Spleen (tissue), 7 donors: ENCODE measurements at regions not wholly inside any gene's neighbourhood (a gene's known extent, or its start where the extent isn't known, plus 50 kb on each side); places are given as distances from the start of the nearest gene placed in this dataset.
"Not testable (repeated sequence)": the region's sequence is repeated elsewhere in the genome, so short reads cannot be mapped to it uniquely, and the experiment has no call there.

Experiments used
- POLR2A ChIP-seq, 3 donors: fragments of 450-650 bp; IDR thresholded peaks; one replicate each; pipeline ENCODE4 v1.5.1; 2017; ENCODE audit warnings: antibody characterized with exemption in 3 of 3, mild to moderate bottlenecking in 1 of 3
- TF ChIP-seq, protein P1 (sequence below), 11 experiments: fragments of 200-600 bp in 7 of 11; fragments of 450-650 bp in 4 of 11; sonication (generic) in 4 of 11; IDR thresholded peaks in 8 of 11; conservative IDR thresholded peaks in 3 of 11; 1 replicate in 7 of 11; 2 replicates in 4 of 11; pipeline versions ENCODE4 v1.4.0 to v1.8.0; 2016 to 2021; ENCODE audit warnings: antibody characterized with exemption in 11 of 11, inconsistent platforms in 4 of 11, mild to moderate bottlenecking in 1 of 11
- donor health status: DM: no; HTN: no; CAD: no; lungs with moderate emphysema.
- donor health status: DM: no; HTN: no; CAD: no.
- donor health status: DM: no; HTN: no; CAD: no.

DNA sequence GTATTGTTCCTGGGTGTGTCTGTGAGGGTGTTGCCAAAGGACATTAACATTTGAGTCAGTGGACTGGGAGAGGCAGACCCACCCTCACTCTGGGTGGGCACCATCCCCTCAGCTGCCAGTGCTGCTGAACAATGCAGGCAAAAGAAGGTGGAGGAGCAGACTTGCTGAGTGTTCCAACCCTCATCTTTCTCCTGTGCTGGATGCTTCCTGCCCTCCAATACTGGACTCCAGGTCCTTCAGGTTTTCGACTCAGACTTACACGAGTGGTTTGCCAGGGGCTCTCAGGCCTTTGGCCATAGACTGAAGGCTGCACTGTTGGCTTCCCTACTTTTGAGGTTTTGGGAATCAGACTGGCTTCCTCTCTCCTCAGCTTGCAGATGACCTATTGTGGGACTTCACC, 155.0 kb downstream of the THBS2 start:
- TF ChIP-seq, protein P1, sequence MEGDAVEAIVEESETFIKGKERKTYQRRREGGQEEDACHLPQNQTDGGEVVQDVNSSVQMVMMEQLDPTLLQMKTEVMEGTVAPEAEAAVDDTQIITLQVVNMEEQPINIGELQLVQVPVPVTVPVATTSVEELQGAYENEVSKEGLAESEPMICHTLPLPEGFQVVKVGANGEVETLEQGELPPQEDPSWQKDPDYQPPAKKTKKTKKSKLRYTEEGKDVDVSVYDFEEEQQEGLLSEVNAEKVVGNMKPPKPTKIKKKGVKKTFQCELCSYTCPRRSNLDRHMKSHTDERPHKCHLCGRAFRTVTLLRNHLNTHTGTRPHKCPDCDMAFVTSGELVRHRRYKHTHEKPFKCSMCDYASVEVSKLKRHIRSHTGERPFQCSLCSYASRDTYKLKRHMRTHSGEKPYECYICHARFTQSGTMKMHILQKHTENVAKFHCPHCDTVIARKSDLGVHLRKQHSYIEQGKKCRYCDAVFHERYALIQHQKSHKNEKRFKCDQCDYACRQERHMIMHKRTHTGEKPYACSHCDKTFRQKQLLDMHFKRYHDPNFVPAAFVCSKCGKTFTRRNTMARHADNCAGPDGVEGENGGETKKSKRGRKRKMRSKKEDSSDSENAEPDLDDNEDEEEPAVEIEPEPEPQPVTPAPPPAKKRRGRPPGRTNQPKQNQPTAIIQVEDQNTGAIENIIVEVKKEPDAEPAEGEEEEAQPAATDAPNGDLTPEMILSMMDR (IDR thresholded peaks at IDR 0.05 in 8 of 11, conservative IDR thresholded peaks at IDR 0.05 in 3 of 11): not testable (repeated sequence)
- not testable (repeated sequence) for TF ChIP-seq POLR2A (IDR thresholded peaks at IDR 0.05)
